GM12891 (cell line): ENCODE measurements at regions not wholly inside any gene's neighbourhood (a gene's known extent, or its start where the extent isn't known, plus 50 kb on each side); places are given as distances from the start of the nearest gene placed in this dataset.

Source experiments
- PAX5 ChIP-seq: IDR thresholded peaks from 2 replicates; pipeline ENCODE4 v1.6.1; 2011; ENCODE audit warnings: low read length, moderate library complexity, mild to moderate bottlenecking; ENCODE audit not compliant: insufficient read depth, severe bottlenecking
- POLR2A ChIP-seq: IDR thresholded peaks from 2 replicates; pipeline ENCODE4 v1.6.1; 2011; ENCODE audit warnings: low read depth, low read length, control low read depth
- POLR2AphosphoS5 ChIP-seq: IDR thresholded peaks from 2 replicates; pipeline ENCODE4 v1.6.1; 2011; ENCODE audit warnings: low read depth, low read length, control low read depth
- POU2F2 ChIP-seq: IDR thresholded peaks from 2 replicates; pipeline ENCODE4 v1.6.1; 2011; ENCODE audit warnings: low read depth, mild to moderate bottlenecking, control low read depth, low read length, moderate library complexity
- TAF1 ChIP-seq: IDR thresholded peaks from 2 replicates; pipeline ENCODE4 v1.6.1; 2011; ENCODE audit warnings: low read depth, low read length, control low read depth

- TF ChIP-seq POLR2AphosphoS5 (no peak), POU2F2 (no peak), POLR2A (no peak), TAF1 (no peak), PAX5 (no peak)
Observed at GRCh38 chr17:77068915-77069314, 71.9 kb upstream of the SEC14L1 start.
